HFFc6 (cell line): ENCODE measurements at regions not wholly inside any gene's neighbourhood (a gene's known extent, or its start where the extent isn't known, plus 50 kb on each side); places are given as distances from the start of the nearest gene placed in this dataset.

ENCODE experiments used
- DNase-seq: peaks from one replicate; pipeline ENCODE4 v3.0.0-alpha.2; 2018
- H3K27ac Mint-ChIP-seq: 2 replicates; pipeline ENCODE4 v1.8.0; 2020; ENCODE audit warnings: mild to moderate bottlenecking, mixed read lengths
- H3K27me3 Mint-ChIP-seq: 2 replicates; pipeline ENCODE4 v1.8.0; 2021; ENCODE audit warnings: mild to moderate bottlenecking, moderate library complexity, mixed read lengths; ENCODE audit not compliant: insufficient read depth
- H3K36me3 Mint-ChIP-seq: 2 replicates; pipeline ENCODE4 v1.8.0; 2021; ENCODE audit warnings: low read depth, mixed read lengths
- H3K4me1 Mint-ChIP-seq: 2 replicates; pipeline ENCODE4 v1.8.0; 2020; ENCODE audit warnings: low read depth, mixed read lengths
- H3K4me3 Mint-ChIP-seq: 2 replicates; pipeline ENCODE4 v1.8.0; 2020; ENCODE audit warnings: mild to moderate bottlenecking, moderate library complexity, mixed read lengths
- H3K9me3 Mint-ChIP-seq: 2 replicates; pipeline ENCODE4 v1.8.0; 2020; ENCODE audit warnings: mild to moderate bottlenecking, mixed read lengths
- CTCF ChIP-seq: fragments of 200-600 bp; sonication (generic); IDR thresholded peaks from 2 replicates; pipeline ENCODE4 v1.5.0; 2021; ENCODE audit warnings: antibody characterized with exemption, mild to moderate bottlenecking

GRCh38 chr12:58502226-58502625, 418.1 kb downstream of the LRIG3 start:
- no peak for TF ChIP-seq CTCF
- no peak for DNase-seq
- H3K9me3 Mint-ChIP-seq = no peaks in the 10 kb centered on the region
- peaks cover 67% of the 10 kb centered on the region for H3K4me1 Mint-ChIP-seq
- peak overlapping the region; percentile 20 for H3K27ac Mint-ChIP-seq
- H3K4me3 Mint-ChIP-seq = no peak overlapping the region
- no peaks in the 10 kb centered on the region; the same call in 1 of the 2 replicates for H3K36me3 Mint-ChIP-seq
- no peaks in the 10 kb centered on the region for H3K27me3 Mint-ChIP-seq

DNA sequence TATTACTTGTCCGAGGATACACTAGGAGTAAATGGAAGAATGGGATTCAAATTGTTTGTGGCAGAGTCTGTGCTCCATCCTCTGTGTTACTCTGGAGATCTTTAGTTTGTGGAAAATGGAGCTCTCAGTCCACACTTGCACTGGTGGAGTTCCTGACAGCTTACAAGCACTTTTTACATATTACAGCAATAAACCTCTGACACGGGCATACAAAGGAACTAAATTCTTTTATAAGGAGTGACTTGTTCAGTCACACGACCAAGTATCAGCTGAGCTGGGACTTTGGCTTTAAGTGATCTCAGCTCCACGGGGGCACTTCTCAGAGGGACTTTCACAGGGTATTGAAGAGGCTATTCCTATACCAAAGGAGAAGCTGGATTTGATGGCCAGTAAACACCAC, 417.5 kb downstream of the LRIG3 start:
- H3K27ac Mint-ChIP-seq = peak overlapping the region; percentile 20; the same call in 1 of the 2 replicates
- H3K27me3 Mint-ChIP-seq = no peaks in the 10 kb centered on the region
- no peak for DNase-seq
- TF ChIP-seq CTCF = no peak
- peaks cover 69% of the 10 kb centered on the region for H3K4me1 Mint-ChIP-seq
- no peaks in the 10 kb centered on the region for H3K9me3 Mint-ChIP-seq
- H3K4me3 Mint-ChIP-seq = no peak overlapping the region
- H3K36me3 Mint-ChIP-seq = peaks cover 2% of the 10 kb centered on the region

GRCh38 chr12:58503731-58504130, 416.6 kb downstream of the LRIG3 start:
- DNase-seq = peak; percentile 23
- Mint-ChIP-seq H3K9me3 (peaks cover 6% of the 10 kb centered on the region; the same call in 1 of the 2 replicates), H3K4me1 (peaks cover 76% of the 10 kb centered on the region), H3K36me3 (peaks cover 8% of the 10 kb centered on the region), H3K27ac (peak overlapping the region; percentile 76; the same call in 1 of the 2 replicates), H3K27me3 (no peaks in the 10 kb centered on the region), H3K4me3 (no peak overlapping the region)
- no peak for TF ChIP-seq CTCF

DNA sequence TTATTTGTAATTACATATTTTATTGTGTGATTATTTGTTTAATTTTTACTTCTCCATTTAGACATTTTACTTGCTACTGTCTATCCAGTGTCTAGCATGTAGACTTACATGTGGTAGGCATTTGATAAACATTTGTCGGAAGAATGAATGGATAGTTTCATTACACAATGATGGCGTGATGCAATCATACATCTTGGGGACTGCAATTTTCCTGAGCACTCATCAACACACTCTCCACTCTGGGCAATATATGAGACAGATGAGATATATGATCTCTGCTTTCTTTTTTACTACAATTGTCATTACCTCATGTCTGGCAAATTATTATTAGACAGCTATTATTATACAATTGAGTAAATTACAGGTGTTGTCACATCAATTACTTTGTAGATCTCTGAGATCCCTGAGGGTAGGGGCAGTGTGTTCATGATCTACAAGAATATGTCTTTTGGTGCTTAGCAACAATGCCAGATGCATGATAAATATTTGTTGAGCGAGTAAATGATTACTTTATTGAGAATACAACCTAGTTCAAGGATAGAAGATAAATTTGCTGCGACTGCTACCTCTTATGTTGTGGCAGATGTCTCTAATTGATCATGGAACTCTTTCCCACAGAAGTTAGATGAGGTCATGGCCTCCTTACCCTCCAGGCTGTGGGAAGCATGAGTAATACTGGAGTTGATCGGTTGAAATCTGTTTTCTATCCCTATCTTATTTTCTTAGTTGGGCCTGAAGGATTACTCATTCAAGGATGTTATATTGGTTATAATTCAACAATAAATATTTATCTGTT, 416.0 kb downstream of the LRIG3 start:
- Mint-ChIP-seq H3K4me3 (no peak overlapping the region), H3K27ac (peak overlapping the region; percentile 76), H3K9me3 (peaks cover 10% of the 10 kb centered on the region), H3K36me3 (peaks cover 12% of the 10 kb centered on the region), H3K27me3 (no peaks in the 10 kb centered on the region), H3K4me1 (peaks cover 81% of the 10 kb centered on the region)
- DNase-seq = peak; percentile 47
- TF ChIP-seq CTCF = no peak

GRCh38 chr12:58509116-58509885, 411.0 kb downstream of the LRIG3 start:
- peak; percentile 79 for DNase-seq
- Mint-ChIP-seq H3K27me3 (no peaks in the 10 kb centered on the region), H3K4me3 (no peak overlapping the region), H3K27ac (peak overlapping the region; percentile 90), H3K36me3 (peaks cover 26% of the 10 kb centered on the region), H3K9me3 (peaks cover 21% of the 10 kb centered on the region), H3K4me1 (peaks cover 69% of the 10 kb centered on the region)
- no peak for TF ChIP-seq CTCF
